RWPE1 (cell line): ENCODE measurements at regions not wholly inside any gene's neighbourhood (a gene's known extent, or its start where the extent isn't known, plus 50 kb on each side); places are given as distances from the start of the nearest gene placed in this dataset.
A peak's percentile ranks its signal among the peaks of the same experiment; 100 is the strongest.

Experiments
- CTCF ChIA-PET: fragments of 350-600 bp; sonication (Branson Sonifier 250); formaldehyde crosslinking; extraction: SDS; loops from one replicate; lab custom pipeline; 2021; lab: Yijun Ruan, JAX
- POLR2A ChIA-PET: fragments of 400-600 bp; formaldehyde crosslinking; extraction: SDS; loops from one replicate; lab custom pipeline; 2020; ENCODE audit warnings: antibody characterized with exemption; ENCODE audit not compliant: low non-redundant PET; lab: Yijun Ruan, JAX
- DNase-seq: peaks from one replicate; pipeline ENCODE4 v3.0.0; 2012; ENCODE audit warnings: low spot score
- H3K27ac ChIP-seq: fragments of 450-650 bp; 2 replicates; pipeline ENCODE4 v1.5.1; 2017
- TF ChIP-seq, protein P1 (sequence below): fragments of 450-650 bp; conservative IDR thresholded peaks from 2 replicates; pipeline ENCODE4 v1.5.1; 2017; ENCODE audit warnings: low read depth, mild to moderate bottlenecking

DNA sequence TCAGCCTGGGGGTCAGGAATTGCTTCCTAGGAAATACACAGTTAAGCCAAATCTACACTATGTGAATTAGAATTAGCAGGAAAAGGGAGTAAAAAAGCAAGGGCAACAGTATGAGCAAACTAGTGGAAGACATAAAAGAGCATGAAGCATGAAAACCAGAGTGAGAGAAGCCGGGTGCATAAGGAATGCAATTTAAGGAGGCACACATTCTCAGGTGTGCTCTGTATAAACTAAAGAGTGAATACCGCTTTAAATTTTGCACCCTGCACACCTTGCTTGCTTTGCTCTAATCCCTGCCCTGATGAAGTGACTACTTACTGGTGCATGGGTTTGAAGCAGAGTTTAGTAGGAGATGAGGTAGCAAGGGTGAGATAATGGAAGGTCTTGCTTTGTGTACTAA, 65.7 kb upstream of the EPHA4 start:
- CTCF ChIA-PET: no interaction called here
- TF ChIP-seq, protein P1, sequence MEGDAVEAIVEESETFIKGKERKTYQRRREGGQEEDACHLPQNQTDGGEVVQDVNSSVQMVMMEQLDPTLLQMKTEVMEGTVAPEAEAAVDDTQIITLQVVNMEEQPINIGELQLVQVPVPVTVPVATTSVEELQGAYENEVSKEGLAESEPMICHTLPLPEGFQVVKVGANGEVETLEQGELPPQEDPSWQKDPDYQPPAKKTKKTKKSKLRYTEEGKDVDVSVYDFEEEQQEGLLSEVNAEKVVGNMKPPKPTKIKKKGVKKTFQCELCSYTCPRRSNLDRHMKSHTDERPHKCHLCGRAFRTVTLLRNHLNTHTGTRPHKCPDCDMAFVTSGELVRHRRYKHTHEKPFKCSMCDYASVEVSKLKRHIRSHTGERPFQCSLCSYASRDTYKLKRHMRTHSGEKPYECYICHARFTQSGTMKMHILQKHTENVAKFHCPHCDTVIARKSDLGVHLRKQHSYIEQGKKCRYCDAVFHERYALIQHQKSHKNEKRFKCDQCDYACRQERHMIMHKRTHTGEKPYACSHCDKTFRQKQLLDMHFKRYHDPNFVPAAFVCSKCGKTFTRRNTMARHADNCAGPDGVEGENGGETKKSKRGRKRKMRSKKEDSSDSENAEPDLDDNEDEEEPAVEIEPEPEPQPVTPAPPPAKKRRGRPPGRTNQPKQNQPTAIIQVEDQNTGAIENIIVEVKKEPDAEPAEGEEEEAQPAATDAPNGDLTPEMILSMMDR: no peak

DNA sequence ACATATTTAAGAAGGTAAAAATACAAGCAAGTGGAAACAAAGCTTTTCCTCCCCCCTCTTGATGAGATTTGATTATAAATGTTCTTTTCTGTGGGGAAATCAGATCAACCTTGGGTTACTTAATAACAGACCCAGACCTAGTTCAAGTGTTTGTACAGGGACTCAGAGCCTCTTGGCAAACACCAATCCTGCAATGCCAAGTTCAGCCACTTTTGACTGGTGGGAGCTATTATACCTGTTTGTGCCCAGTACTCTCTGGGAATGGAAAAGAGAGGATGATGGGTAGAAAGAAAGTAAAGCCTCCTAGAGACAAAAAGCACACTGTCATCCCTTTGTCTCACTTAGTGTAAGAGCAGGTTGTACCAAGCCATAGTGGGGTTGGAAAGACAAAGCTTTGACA, 63.8 kb upstream of the EPHA4 start:
- DNase-seq: peak; percentile 13
- POLR2A ChIA-PET: no interaction called here
- TF ChIP-seq, protein P1: no peak
- H3K27ac ChIP-seq: no peak overlapping the region
- CTCF ChIA-PET: interaction anchor here (0.6 kb wide), 1 partner anchor 124 kb away, joined by 3 read pairs; no protein-coding TSS in a partner anchor

More for the DNA sequence above, 65.7 kb upstream of the EPHA4 start:
- no peak overlapping the region for H3K27ac ChIP-seq
- no peak for DNase-seq
- POLR2A ChIA-PET: no interaction called here

DNA sequence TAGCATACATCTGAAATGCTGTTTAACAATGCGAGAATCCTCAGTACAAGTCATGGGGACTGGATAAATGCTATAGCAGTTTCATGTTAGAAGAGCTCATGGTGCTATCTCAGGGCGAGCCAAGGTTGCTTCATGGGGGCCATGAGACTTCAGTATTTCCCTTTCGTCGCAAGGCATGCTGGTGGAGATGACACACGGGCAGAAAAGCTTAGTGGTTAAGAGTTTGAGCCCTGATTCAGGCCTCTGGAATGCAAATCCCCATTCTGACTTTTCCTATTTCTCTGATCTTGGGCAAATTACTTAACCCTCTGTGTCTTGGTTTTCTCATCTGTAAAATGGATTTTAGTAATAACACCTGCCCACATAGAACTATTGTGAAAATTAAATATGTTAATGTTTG, 57.4 kb upstream of the EPHA4 start:
- TF ChIP-seq, protein P1: no peak
- H3K27ac ChIP-seq: no peak overlapping the region
- CTCF ChIA-PET: no interaction called here
- POLR2A ChIA-PET: no interaction called here
- DNase-seq: peak; percentile 29

DNA sequence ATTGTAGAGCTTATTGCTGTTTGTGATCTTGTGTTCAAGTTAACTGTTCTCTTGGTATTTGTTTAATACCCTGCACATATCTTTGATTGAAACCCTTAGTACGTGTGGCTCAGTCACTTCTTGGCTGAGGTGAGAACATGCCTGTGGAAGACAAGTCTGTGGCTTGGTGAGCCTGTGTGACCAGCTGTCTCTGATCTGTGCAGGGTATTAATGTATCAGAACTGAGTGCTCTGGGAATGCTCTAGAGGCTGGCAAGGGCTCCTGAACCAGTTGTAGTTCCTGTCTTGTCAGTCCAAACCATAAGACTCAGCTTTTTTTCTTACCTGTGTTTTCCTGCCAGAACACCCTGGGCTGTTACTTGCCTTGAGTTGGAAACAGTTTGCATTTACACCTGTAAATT, 52.4 kb upstream of the EPHA4 start:
- DNase-seq: no peak
- POLR2A ChIA-PET: no interaction called here
- CTCF ChIA-PET: interaction anchor here (0.6 to 1.0 kb wide), 3 partner anchors 17 to 119 kb away, joined by 3 to 8 read pairs (median 3); no protein-coding TSS in a partner anchor
- no peak overlapping the region for H3K27ac ChIP-seq
- TF ChIP-seq, protein P1: no peak
